ENCODE measurements at regions not wholly inside any gene's neighbourhood (a gene's known extent, or its start where the extent isn't known, plus 50 kb on each side); places are given as distances from the start of the nearest gene placed in this dataset.

GRCh38 chr17:73962308-73962707 is 241.2 kb upstream of the RPL38 start:
- H3K36me3 ChIP-seq (ENCODE audit: control insufficient read depth in 2 of 3, insufficient read depth in 3 of 3, low read length in 3 of 3), result no peaks in the 10 kb centered on the region
- peaks cover 0 to 15% (median 6%) of the 10 kb centered on the region in 5 donors for H3K36me3 Mint-ChIP-seq
- no peak overlapping the region for H3K4me3 ChIP-seq (ENCODE audit: low read length)
- peaks cover 0 to 42% (median 15%) of the 10 kb centered on the region in 11 donors for H3K9me3 Mint-ChIP-seq
- H3K27me3 ChIP-seq (ENCODE audit: control insufficient read depth in 2 of 2, insufficient read depth in 2 of 2, low read length in 2 of 2), result no peaks in the 10 kb centered on the region
- no peak for DNase-seq
- no peak overlapping the region for H3K4me3 Mint-ChIP-seq
- no peak overlapping the region for H3K27ac Mint-ChIP-seq
- H3K27me3 Mint-ChIP-seq, result peaks cover 0 to 11% (median 0%) of the 10 kb centered on the region in 5 donors
- H3K4me1 ChIP-seq (ENCODE audit: control insufficient read depth in 2 of 2, insufficient read depth in 2 of 2, low read length in 2 of 2), result no peaks in the 10 kb centered on the region
- intact Hi-C loops (cut with micrococcal nuclease), result no loop called here
- ATAC-seq, result no peak
- no peak overlapping the region for H3K27ac ChIP-seq (ENCODE audit: low read depth, low read length)
- ChIA-PET CTCF (no interaction called here), POLR2A (no interaction called here)
- no peaks in the 10 kb centered on the region for H3K4me1 Mint-ChIP-seq
- H3K9me3 ChIP-seq (ENCODE audit: control insufficient read depth in 2 of 3, low read length in 3 of 3), result no peaks in the 10 kb centered on the region

- H3K4me1 ChIP-seq (ENCODE audit: control insufficient read depth in 2 of 2, insufficient read depth in 2 of 2, low read length in 2 of 2), result no peaks in the 10 kb centered on the region
- POLR2A ChIA-PET, result no interaction called here
- Mint-ChIP-seq H3K27me3 (peaks cover 11 to 27% (median 18%) of the 10 kb centered on the region in 5 donors), H3K36me3 (peaks cover 0 to 9% (median 3%) of the 10 kb centered on the region in 5 donors), H3K4me3 (no peak overlapping the region), H3K4me1 (no peaks in the 10 kb centered on the region), H3K27ac (no peak overlapping the region), H3K9me3 (peaks cover 0 to 35% (median 15%) of the 10 kb centered on the region in 11 donors)
- H3K4me3 ChIP-seq (ENCODE audit: low read length), result no peak overlapping the region
- no peaks in the 10 kb centered on the region for H3K36me3 ChIP-seq (ENCODE audit: control insufficient read depth in 2 of 3, insufficient read depth in 3 of 3, low read length in 3 of 3)
- no peak for DNase-seq
- H3K27ac ChIP-seq (ENCODE audit: low read depth, low read length), result no peak overlapping the region
- ATAC-seq, result no peak
- H3K9me3 ChIP-seq (ENCODE audit: control insufficient read depth in 2 of 3, low read length in 3 of 3), result no peaks in the 10 kb centered on the region
- no peaks in the 10 kb centered on the region for H3K27me3 ChIP-seq (ENCODE audit: control insufficient read depth in 2 of 2, insufficient read depth in 2 of 2, low read length in 2 of 2)
- CTCF ChIA-PET, result interaction anchor here (0.5 to 1.2 kb wide), 2 partner anchors 39 to 539 kb away, joined by 3 read pairs; no protein-coding TSS in a partner anchor
- intact Hi-C loops (cut with micrococcal nuclease), result no loop called here
Measured at GRCh38 chr17:73968680-73969079, 234.8 kb upstream of the RPL38 start.

- CTCF ChIA-PET, result no interaction called here
Measured at GRCh38 chr17:73969956-73970355, 233.5 kb upstream of the RPL38 start.

GRCh38 chr17:73971127-73971526 is 232.4 kb upstream of the RPL38 start:
- intact Hi-C loops (cut with micrococcal nuclease), result no loop called here
- POLR2A ChIA-PET, result no interaction called here
- no peak overlapping the region for H3K4me3 Mint-ChIP-seq
- Histone ChIP-seq H3K36me3 (ENCODE audit: control insufficient read depth in 2 of 3, insufficient read depth in 3 of 3, low read length in 3 of 3) (no peaks in the 10 kb centered on the region), H3K9me3 (ENCODE audit: control insufficient read depth in 2 of 3, low read length in 3 of 3) (no peaks in the 10 kb centered on the region), H3K4me3 (ENCODE audit: low read length) (no peak overlapping the region), H3K27me3 (ENCODE audit: control insufficient read depth in 2 of 2, insufficient read depth in 2 of 2, low read length in 2 of 2) (no peaks in the 10 kb centered on the region), H3K27ac (ENCODE audit: low read depth, low read length) (no peak overlapping the region), H3K4me1 (ENCODE audit: control insufficient read depth in 2 of 2, insufficient read depth in 2 of 2, low read length in 2 of 2) (no peaks in the 10 kb centered on the region)
- H3K9me3 Mint-ChIP-seq, result peaks cover 0 to 10% (median 0%) of the 10 kb centered on the region in 11 donors
- no peaks in the 10 kb centered on the region for H3K36me3 Mint-ChIP-seq
- H3K27me3 Mint-ChIP-seq, result peaks cover 7 to 25% (median 18%) of the 10 kb centered on the region in 5 donors
- CTCF ChIA-PET, result interaction anchor here (0.6 to 1.1 kb wide), 2 partner anchors 500 to 601 kb away, joined by 4 to 6 read pairs; no protein-coding TSS in a partner anchor
- DNase-seq, result no peak
- no peak overlapping the region for H3K27ac Mint-ChIP-seq
- ATAC-seq, result no peak
- no peaks in the 10 kb centered on the region for H3K4me1 Mint-ChIP-seq

More at GRCh38 chr17:73969956-73970355, 233.5 kb upstream of the RPL38 start:
- DNase-seq (no peak), ATAC-seq (peak; percentile 80)
- intact Hi-C loops (cut with micrococcal nuclease), result no loop called here
- POLR2A ChIA-PET, result no interaction called here
- Mint-ChIP-seq H3K4me3 (no peak overlapping the region), H3K36me3 (peaks cover 0 to 4% (median 0%) of the 10 kb centered on the region in 5 donors), H3K9me3 (peaks cover 0 to 22% (median 6%) of the 10 kb centered on the region in 11 donors), H3K27ac (no peak overlapping the region), H3K4me1 (no peaks in the 10 kb centered on the region), H3K27me3 (peaks cover 11 to 25% (median 18%) of the 10 kb centered on the region in 5 donors)
- no peaks in the 10 kb centered on the region for H3K4me1 ChIP-seq (ENCODE audit: control insufficient read depth in 2 of 2, insufficient read depth in 2 of 2, low read length in 2 of 2)
- no peaks in the 10 kb centered on the region for H3K36me3 ChIP-seq (ENCODE audit: control insufficient read depth in 2 of 3, insufficient read depth in 3 of 3, low read length in 3 of 3)
- no peaks in the 10 kb centered on the region for H3K9me3 ChIP-seq (ENCODE audit: control insufficient read depth in 2 of 3, low read length in 3 of 3)
- no peaks in the 10 kb centered on the region for H3K27me3 ChIP-seq (ENCODE audit: control insufficient read depth in 2 of 2, insufficient read depth in 2 of 2, low read length in 2 of 2)
- no peak overlapping the region for H3K4me3 ChIP-seq (ENCODE audit: low read length)
- no peak overlapping the region for H3K27ac ChIP-seq (ENCODE audit: low read depth, low read length)

DNA sequence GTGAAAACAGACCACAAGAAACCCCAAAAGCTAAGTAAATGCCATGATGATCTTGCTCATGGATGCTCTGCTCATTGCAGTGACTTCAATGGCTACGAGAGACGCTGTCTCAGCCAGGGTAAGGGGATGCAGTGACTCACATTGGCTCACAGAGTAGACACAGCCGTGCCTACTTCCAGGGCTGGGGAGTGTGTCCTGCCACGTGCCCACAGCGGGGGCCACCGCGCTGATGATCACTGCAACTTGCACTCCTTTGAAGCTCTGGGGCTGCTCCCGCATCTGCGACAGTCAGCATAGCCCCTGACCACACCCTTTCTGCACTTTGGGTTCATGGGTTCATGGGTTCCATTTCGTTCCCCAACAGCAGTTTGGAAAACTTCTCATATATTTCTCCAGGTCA is 231.4 kb upstream of the RPL38 start:
- no peaks in the 10 kb centered on the region for H3K36me3 Mint-ChIP-seq
- Histone ChIP-seq H3K9me3 (ENCODE audit: control insufficient read depth in 2 of 3, low read length in 3 of 3) (no peaks in the 10 kb centered on the region), H3K27me3 (ENCODE audit: control insufficient read depth in 2 of 2, insufficient read depth in 2 of 2, low read length in 2 of 2) (no peaks in the 10 kb centered on the region), H3K4me1 (ENCODE audit: control insufficient read depth in 2 of 2, insufficient read depth in 2 of 2, low read length in 2 of 2) (no peaks in the 10 kb centered on the region), H3K27ac (ENCODE audit: low read depth, low read length) (no peak overlapping the region), H3K36me3 (ENCODE audit: control insufficient read depth in 2 of 3, insufficient read depth in 3 of 3, low read length in 3 of 3) (no peaks in the 10 kb centered on the region), H3K4me3 (ENCODE audit: low read length) (no peak overlapping the region)
- ATAC-seq (no peak), DNase-seq (no peak)
- peaks cover 0 to 2% (median 0%) of the 10 kb centered on the region in 11 donors for H3K9me3 Mint-ChIP-seq
- CTCF ChIA-PET, result no interaction called here
- intact Hi-C loops (cut with micrococcal nuclease), result no loop called here
- H3K27ac Mint-ChIP-seq, result no peak overlapping the region
- POLR2A ChIA-PET, result no interaction called here
- H3K27me3 Mint-ChIP-seq, result peaks cover 7 to 25% (median 16%) of the 10 kb centered on the region in 5 donors
- no peak overlapping the region for H3K4me3 Mint-ChIP-seq
- no peaks in the 10 kb centered on the region for H3K4me1 Mint-ChIP-seq

DNA sequence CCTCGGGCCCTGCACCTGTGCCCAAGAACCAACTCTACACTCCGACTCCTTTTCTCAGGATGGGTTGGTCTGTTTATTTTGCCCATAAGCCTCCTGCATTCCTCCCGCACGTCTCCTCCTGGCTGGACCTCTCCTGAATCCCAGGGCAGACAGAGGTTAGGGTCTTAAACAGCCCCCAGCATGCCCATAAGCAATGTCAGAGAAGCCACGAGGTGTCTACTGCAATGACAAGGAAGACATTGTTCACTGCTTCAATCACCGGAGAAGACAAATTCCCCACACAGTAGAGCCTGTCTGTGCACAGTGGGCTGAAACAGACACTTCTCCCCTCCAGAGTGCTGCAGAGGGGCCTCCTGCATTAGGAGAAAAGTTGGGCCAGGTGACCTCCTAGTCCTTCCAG is 230.6 kb upstream of the RPL38 start:
- H3K36me3 Mint-ChIP-seq, result no peaks in the 10 kb centered on the region
- H3K4me3 Mint-ChIP-seq, result no peak overlapping the region
- H3K27ac ChIP-seq (ENCODE audit: low read depth, low read length), result no peak overlapping the region
- CTCF ChIA-PET, result interaction anchor here (0.6 kb wide), 1 partner anchor 34 kb away, joined by 8 read pairs; no protein-coding TSS in a partner anchor
- DNase-seq, result no peak
- H3K4me3 ChIP-seq (ENCODE audit: low read length), result no peak overlapping the region
- H3K4me1 ChIP-seq (ENCODE audit: control insufficient read depth in 2 of 2, insufficient read depth in 2 of 2, low read length in 2 of 2), result no peaks in the 10 kb centered on the region
- intact Hi-C loops (cut with micrococcal nuclease), result no loop called here
- H3K36me3 ChIP-seq (ENCODE audit: control insufficient read depth in 2 of 3, insufficient read depth in 3 of 3, low read length in 3 of 3), result no peaks in the 10 kb centered on the region
- no peaks in the 10 kb centered on the region for H3K4me1 Mint-ChIP-seq
- POLR2A ChIA-PET, result no interaction called here
- peaks cover 0 to 2% (median 0%) of the 10 kb centered on the region in 11 donors for H3K9me3 Mint-ChIP-seq
- no peak for ATAC-seq
- H3K27me3 ChIP-seq (ENCODE audit: control insufficient read depth in 2 of 2, insufficient read depth in 2 of 2, low read length in 2 of 2), result no peaks in the 10 kb centered on the region
- H3K9me3 ChIP-seq (ENCODE audit: control insufficient read depth in 2 of 3, low read length in 3 of 3), result no peaks in the 10 kb centered on the region
- H3K27me3 Mint-ChIP-seq, result peaks cover 7 to 25% (median 21%) of the 10 kb centered on the region in 5 donors
- H3K27ac Mint-ChIP-seq, result no peak overlapping the region

- Mint-ChIP-seq H3K9me3 (no peaks in the 10 kb centered on the region), H3K4me3 (no peak overlapping the region), H3K27ac (no peak overlapping the region), H3K36me3 (no peaks in the 10 kb centered on the region), H3K27me3 (peaks cover 7 to 26% (median 25%) of the 10 kb centered on the region in 5 donors), H3K4me1 (no peaks in the 10 kb centered on the region)
- Histone ChIP-seq H3K4me1 (ENCODE audit: control insufficient read depth in 2 of 2, insufficient read depth in 2 of 2, low read length in 2 of 2) (no peaks in the 10 kb centered on the region), H3K4me3 (ENCODE audit: low read length) (no peak overlapping the region), H3K9me3 (ENCODE audit: control insufficient read depth in 2 of 3, low read length in 3 of 3) (no peaks in the 10 kb centered on the region), H3K27me3 (ENCODE audit: control insufficient read depth in 2 of 2, insufficient read depth in 2 of 2, low read length in 2 of 2) (no peaks in the 10 kb centered on the region), H3K27ac (ENCODE audit: low read depth, low read length) (no peak overlapping the region), H3K36me3 (ENCODE audit: control insufficient read depth in 2 of 3, insufficient read depth in 3 of 3, low read length in 3 of 3) (no peaks in the 10 kb centered on the region)
- ChIA-PET CTCF (no interaction called here), POLR2A (no interaction called here)
- DNase-seq (no peak), ATAC-seq (no peak)
- intact Hi-C loops (cut with micrococcal nuclease), result no loop called here
Measured at GRCh38 chr17:73973586-73974409, 229.7 kb upstream of the RPL38 start.
